Lower leg skin (tissue), 3 donors: ENCODE measurements at regions not wholly inside any gene's neighbourhood (a gene's known extent, or its start where the extent isn't known, plus 50 kb on each side); places are given as distances from the start of the nearest gene placed in this dataset.

Experiments
- CTCF ChIP-seq, 3 donors: fragments of 450-650 bp; IDR thresholded peaks; one replicate each; pipeline ENCODE4 v1.5.1; 2016; ENCODE audit warnings: antibody characterized with exemption in 3 of 3, mild to moderate bottlenecking in 3 of 3, moderate library complexity in 2 of 3
- POLR2A ChIP-seq, 2 donors: fragments of 450-650 bp; IDR thresholded peaks; one replicate each; pipeline ENCODE4 v1.6.1; 2016 to 2017; ENCODE audit warnings: antibody characterized with exemption in 2 of 2, mild to moderate bottlenecking in 1 of 2, moderate library complexity in 1 of 2

- TF ChIP-seq POLR2A (IDR thresholded peaks at IDR 0.05), result no peak
- no peak for TF ChIP-seq CTCF (IDR thresholded peaks at IDR 0.05)
Measured at GRCh38 chr13:58858870-58859371, 1227.4 kb downstream of the PCDH17 start.
